ENCODE measurements at regions not wholly inside any gene's neighbourhood (a gene's known extent, or its start where the extent isn't known, plus 50 kb on each side); places are given as distances from the start of the nearest gene placed in this dataset.

DNA sequence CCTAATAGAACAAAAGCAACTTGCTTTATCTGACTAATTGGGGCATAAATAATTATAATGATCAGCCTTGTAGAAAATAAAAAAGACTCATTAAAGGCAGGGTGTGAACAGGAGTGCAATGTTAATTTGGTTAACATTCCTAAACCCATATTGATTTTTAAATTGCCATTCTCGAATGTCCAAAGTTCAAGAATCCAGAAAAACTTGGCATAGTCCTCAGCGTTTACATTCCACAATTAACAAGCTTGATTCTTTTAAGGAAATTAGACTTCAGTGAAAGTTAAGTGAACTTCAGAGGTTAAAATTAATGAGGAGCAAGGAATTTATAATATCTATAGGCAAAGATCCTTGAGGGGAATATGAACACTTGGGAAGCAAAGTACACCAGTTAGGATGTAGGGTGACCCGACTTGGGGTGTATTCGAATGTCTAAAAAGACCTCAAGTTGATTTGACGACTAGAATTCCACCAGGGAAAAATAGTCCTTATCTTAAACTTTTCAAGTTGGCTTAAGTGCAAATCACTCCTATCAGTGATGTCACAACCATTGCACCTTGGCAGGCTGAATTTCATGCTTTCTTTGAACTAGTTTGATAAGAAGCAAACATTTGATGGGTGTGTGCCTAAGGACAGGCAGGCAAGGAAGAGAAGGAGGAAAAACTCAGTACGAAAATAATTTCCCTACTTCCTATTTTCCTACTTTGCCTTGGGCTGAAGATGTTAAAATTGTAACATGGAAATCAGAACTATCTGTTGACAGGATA, 830.4 kb upstream of the COBL start:
- DNase-seq, result no peak
- intact Hi-C loops (cut with DNase I), result no loop called here

DNA sequence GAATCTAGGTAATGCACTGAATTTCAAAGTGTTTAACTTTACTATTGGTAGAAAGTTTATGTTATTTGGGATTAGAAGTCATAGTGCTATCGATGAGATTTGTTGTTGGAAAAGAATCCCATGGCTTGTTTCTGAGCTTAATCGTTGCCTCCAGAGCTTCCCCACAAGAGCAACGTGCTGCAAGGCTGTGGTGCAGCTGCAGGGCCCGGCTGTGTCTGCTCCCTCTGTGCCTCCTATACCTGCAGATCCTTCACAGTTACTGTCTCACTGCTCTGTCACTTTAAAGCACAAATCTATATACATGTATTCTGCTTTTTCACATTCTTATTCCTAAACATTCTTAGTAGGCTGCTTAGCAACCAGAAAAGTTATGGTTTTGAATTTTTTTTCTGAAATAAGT, 826.6 kb upstream of the COBL start:
- intact Hi-C loops (cut with DNase I), result no loop called here
- no peak for DNase-seq

DNA sequence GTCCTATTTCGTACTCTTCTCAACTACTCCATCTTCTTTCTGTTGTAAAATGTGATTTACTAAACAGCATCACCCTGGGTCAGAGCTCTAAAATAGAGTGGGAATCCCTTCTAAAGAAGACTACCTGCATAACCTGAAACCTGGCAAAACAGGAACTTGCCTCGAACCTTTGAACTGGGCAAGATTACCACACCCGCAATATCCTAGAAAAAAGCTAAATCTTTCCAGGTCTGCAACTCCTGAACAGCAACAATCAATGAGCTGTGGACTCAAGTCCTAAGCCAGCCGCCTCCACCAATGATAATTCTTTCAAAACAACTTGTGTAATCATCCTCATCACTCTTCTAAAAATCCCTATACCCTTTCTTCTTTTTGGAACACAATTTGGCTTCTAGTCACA, 824.2 kb upstream of the COBL start:
- intact Hi-C loops (cut with DNase I), result no loop called here
- DNase-seq, result no peak

DNA sequence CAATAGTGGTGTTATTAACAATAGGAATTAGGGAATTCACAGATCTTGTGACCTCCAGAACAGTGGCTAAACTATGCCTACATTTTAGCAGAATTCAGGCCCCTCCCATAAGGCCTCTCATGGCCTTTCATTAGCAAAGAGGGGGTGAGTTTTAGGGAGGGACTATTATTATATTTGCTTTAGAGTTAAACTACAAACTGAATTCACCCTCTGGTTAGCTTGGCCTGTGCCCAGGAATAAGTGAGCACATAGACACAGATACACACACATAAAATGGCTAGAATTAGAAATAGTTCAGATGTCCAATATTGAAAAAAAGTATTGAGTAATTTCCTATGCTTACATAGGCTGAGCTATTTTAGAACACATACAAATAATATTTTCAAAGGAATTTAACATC, 818.8 kb upstream of the COBL start:
- DNase-seq, result no peak
- intact Hi-C loops (cut with DNase I), result no loop called here

DNA sequence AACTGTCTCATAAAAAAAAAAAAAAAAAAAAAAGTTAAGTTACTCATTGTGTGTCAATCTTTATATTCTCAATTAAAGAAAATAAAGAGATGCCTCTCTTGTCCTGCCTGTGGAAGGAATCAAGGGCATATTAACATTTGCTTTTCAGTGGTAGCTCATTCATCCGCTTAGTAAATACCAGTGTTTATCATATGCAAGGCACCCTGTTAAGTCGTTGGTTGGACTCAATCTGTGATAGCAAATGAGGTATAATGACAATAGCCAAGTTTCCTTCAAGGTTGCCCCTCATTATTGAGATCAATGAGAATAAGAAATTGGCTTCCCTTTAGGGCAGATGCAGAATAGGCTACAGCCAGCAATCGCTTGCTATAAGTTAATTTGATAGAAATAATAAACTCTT, 812.7 kb upstream of the COBL start:
- no peak for DNase-seq
- intact Hi-C loops (cut with DNase I), result no loop called here

DNA sequence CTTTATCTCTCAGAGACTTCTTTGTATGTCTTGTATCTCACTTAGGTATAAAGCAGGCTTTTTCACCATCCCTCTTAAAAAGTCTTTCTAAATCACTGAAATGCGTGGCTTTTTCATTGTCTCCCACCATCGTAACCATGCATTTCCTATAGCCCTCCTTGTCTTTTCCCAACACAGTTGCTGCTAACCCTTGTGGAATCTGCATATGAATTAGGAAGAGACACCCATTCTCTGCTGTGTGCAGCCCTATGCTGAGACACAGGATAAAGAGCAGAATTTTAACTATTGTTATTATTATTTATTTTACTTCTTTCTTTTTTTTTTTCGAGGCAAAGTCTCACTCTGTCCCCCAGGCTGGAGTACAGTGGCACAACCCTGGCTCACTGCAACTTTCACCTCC, 804.3 kb upstream of the COBL start:
- no peak for DNase-seq
- intact Hi-C loops (cut with DNase I), result no loop called here

DNA sequence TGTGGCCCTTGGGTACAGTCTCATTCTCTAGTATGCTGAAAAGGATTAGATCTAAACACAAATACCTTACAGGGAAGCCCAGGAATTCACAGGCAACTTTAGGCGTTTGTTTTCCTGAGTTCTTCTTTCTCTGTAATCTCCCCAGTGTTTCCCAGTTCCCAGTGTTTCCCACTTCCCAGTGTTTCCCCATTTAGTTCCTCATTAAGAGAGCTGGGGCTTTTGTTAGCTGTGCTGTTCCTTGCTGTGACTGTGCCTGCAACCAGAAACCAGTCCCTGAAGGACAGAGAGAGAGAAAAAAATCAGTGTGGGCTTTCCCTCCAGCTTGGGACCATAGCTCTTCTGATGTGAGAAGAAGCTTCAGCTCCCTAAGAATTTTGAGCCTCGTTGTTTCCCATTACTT, 802.9 kb upstream of the COBL start:
- intact Hi-C loops (cut with DNase I), result no loop called here
- no peak for DNase-seq

DNA sequence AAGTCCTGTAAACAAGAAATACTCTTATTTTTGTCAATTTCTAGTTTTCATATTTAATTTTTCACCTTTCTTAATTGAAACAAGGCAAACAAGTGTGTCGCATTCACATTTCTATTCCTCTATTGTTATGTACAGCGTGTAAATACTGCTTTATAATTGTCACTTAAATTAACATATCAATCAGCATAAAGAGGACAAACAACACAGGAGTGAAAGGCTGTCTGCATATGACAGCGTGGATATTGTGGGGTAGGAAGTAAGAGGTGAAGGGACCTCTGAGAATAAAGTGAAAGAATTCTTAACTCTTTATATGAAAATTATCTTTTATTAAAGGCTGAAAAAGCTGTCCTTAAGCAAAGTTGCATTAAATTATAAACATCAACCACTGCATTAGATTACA, 797.9 kb upstream of the COBL start:
- intact Hi-C loops (cut with DNase I), result no loop called here
- DNase-seq, result no peak

DNA sequence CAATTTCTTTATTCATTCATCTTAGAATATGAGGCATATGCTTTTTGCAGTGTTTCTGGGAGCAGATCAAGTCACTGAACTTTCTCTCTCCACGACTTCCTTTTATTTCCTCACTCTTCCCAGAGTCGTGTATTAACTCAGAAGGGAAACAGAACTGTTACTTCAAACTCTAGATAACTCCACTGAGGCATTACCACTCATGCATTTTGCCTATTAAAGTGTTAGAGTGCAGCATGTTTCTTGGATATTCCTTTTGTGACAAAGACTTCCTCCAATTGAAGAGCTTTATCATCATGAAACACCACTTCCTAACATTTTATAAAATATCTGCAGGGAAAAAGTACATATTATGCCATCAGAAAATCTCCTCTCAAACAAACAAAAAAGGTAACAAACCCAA, 797.4 kb upstream of the COBL start:
- no peak for DNase-seq
- intact Hi-C loops (cut with DNase I), result no loop called here

DNA sequence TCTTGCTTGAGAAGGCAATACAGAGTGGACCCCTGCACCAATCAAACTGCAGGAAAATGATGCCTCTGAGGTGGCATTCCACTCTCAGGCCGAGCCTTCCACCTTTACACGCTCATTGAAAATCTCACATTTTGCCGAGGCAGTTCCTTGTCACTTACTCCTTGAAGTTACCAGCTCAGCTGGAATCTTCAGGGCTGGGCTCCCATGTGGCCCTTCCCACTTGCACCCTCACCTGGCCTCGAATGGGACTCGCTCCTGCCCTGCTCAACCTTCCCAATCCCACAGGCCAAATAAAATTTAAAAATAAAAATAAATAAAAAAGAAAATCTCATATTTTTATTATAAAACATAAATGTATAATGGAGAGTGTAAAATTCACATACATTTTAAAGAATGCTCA, 790.7 kb upstream of the COBL start:
- no peak for DNase-seq
- intact Hi-C loops (cut with DNase I), result no loop called here

DNA sequence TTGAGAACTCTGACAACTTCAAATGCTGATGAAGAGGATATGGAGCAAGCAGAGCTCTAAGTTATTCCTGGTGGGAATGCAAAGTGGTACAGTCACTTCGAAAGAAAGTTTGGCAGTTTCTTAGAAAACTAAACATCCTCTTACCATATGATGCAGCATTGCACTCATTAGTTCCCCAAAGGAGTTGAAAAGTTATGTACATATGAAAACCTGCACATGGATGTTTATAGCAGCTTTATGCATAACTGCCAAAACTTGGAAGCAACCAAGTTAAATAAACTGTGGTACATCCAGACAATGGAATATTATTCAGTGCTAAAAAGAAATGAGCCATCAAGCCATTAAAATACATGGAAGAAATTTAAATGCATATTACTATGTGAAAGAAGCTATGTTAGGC, 779.3 kb upstream of the COBL start:
- DNase-seq, result no peak

DNA sequence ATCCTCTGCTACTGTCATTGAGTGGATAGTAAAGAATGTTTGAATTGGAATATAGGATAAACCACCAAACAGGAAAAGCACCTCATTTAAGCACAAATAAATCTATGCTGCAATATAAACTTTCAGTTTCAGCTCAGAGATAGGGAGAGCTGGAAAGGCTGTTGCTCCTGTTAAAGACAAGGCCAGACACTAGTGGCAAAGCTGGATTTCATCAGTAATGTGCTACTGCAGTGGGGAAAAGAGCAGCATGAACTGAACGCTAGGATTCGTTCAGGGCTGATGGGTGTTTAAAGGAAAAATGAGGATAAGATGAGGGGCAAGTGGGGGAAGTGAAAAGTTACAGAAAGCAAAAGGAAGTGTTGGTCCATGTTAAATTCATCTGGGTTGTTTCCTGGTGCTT, 775.4 kb upstream of the COBL start:
- DNase-seq, result no peak
- intact Hi-C loops (cut with DNase I), result no loop called here

More for the DNA sequence above, 779.3 kb upstream of the COBL start:
- intact Hi-C loops (cut with DNase I), result no loop called here

DNA sequence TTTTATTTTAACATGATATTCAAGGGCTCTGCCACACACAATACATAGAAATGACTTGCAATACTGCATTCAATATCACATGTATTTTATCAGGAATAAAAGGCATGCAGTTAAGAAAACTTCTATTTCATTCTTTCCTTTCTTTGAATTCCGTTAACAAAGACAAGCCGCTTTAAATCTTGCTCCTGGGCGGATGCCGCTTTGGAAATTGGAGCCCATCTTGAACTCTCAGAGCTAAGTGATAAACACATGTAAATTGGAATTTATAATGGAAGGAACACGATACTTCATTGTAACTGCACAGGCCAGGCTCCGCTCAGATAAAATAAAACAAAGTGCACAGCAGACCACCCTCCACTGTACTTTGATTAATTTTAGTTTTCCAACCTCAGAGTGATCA, 774.5 kb upstream of the COBL start:
- DNase-seq, result no peak
- intact Hi-C loops (cut with DNase I), result no loop called here

DNA sequence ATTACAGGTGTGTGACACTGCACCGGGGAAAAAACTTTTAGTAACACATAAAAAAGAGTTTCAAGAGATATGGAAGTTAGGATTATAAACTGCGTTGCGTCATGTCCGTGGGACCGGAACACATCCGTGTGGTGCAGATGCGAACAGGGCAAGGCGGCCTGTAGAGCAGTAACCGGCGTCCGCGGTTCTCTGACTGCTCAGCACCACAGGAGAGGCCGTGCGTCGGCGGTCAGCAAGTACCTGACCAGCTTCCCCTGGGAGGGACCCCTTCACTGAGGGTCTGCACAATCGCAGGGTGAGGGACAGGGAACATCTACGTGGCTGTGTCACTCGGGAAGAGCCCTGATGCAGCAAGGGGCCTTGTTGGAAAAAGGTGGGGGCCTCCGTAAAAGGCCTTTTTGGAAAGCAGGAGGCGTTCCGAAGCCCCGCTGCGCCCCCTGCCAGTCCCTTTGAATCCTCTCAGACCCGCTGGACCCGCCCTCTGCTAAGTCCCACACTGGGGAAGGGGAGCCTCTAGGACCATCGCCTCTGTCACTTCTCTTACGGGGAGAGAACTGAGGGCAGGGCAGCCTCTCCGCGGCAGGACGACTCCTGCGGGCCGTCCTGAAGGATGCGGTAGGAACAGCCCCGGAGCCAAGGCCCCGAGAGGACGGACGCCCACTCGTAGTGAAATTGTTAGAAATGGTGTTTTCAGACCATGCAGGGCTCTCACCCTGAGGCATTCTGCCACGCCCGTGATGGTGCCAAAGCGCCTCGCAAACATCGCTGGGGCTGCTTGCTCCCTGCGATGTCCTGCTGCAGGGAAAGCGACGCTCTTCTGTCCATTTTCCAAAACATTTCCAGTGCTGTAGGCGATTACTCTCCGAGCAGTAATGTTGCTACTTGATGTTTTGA, 771.6 kb upstream of the COBL start:
- DNase-seq, result peak in 21 of 42 donors; percentile 2 to 47 (median 15)
- intact Hi-C loops (cut with DNase I), result no loop called here

DNA sequence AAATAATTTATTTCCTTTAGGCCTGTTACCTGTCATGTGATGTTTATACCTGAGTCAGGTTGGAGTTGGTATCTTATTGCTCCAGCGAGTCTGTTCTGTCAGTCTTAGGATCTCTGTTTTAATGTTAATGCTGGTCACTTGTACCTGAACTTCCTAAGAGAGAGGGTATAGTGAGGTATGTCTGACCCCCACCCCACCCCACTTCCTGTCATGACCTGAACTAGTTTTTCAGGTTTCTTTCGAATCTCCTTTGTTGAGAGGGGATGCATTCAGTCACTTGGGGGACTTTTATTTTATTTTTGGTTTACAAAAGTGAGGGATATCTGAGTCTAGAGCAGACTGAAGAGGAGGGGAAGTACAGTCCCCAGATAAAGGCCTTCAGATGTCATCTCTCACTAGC, 769.0 kb upstream of the COBL start:
- intact Hi-C loops (cut with DNase I), result no loop called here
- DNase-seq, result no peak

DNA sequence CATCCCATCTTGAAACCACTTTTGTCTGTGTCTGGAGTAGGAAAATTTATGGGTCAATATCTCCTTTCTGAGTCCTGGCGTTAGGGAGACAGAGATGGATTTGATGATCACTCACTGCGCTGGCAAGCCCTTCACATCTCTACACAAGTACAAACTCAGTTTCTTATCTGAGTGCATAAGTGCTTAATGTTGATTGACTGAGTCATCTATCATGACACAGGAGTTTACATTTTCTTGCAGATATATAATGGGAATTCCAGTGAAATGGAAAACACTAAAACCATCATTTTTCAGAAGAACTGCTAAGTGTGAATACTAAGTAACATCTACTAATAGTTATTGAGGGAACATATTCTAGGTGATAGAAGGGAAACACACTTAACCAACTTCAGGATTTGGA, 763.9 kb upstream of the COBL start:
- intact Hi-C loops (cut with DNase I), result no loop called here

DNA sequence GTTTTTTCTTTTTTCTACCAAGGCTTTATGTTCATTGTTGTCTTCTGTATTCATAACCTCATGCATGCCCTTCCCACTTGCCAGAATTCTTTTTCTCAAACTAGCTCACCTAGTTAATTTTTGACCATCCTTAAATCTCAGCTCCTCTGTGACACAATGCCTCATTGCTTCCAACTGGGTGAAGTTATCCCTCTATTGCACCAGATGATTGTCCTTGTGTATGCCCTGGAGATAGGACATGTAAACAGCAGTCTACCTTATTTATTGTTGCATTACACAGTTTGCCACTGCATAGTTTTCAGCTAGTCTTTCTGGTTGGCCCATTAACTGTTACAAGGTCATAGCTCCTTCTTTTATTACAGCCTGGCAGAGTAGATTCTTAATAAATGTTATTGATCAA, 763.1 kb upstream of the COBL start:
- intact Hi-C loops (cut with DNase I), result no loop called here

More for the DNA sequence above, 763.9 kb upstream of the COBL start:
- DNase-seq, result no peak

DNA sequence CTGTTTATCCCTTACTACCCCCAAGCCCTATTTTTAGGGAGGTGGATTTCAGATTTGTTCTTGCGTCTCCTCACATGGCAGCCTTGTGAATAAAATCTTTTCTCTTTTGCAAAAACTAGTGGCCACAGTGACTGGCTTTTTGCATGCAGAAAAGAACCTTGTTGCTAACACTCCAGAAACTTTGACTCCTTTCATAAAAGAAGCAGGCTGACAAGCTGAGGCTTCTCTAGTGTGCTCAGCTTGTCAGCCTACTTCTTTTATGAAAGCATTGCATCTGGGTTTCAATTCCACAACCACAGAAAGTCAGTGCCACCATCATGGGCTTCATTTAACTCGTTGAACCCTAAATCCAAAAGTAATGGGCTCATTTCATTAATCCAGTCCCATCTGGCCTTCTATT, 761.0 kb upstream of the COBL start:
- intact Hi-C loops (cut with DNase I), result no loop called here

More for the DNA sequence above, 763.1 kb upstream of the COBL start:
- no peak for DNase-seq

DNA sequence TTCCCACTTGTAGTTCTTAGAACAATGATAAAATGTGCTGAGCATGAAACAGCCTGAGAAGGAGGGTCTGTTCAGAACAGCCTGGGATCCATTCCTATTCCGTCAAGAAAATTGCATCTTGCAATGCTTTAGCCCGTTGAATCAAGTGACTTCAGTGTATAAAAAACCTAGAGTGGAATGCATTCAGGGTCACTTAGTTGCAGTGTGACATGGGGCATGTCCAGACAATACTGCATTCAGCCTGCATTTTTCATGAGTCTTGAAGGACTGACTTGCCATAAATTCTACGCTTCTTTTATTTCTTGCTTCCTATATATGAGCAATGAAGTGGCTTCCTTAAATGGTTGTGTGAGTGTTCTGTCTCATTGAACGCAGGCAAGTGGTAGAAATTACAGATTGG, 758.3 kb upstream of the COBL start:
- DNase-seq, result no peak
- intact Hi-C loops (cut with DNase I), result no loop called here

More for the DNA sequence above, 761.0 kb upstream of the COBL start:
- no peak for DNase-seq

DNA sequence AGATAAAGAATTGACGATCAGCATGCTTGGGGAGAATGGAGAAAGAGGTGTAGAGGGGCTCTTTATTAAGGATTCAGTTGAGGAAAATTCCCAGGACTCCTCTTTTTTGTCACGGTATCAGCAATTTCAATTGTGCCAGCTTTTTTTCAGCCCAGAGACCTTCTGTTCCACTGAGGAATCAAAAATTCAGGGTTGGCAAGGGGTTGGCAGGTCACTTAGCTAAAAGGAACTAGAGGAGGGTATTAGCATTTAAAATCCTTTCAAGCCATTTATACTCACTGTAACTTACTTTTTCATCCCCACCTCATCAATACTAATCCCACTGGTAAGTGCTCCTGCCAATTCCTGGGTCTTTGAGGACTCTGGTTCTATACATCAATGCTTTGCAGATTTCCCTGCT, 757.5 kb upstream of the COBL start:
- intact Hi-C loops (cut with DNase I), result no loop called here
- DNase-seq, result no peak

DNA sequence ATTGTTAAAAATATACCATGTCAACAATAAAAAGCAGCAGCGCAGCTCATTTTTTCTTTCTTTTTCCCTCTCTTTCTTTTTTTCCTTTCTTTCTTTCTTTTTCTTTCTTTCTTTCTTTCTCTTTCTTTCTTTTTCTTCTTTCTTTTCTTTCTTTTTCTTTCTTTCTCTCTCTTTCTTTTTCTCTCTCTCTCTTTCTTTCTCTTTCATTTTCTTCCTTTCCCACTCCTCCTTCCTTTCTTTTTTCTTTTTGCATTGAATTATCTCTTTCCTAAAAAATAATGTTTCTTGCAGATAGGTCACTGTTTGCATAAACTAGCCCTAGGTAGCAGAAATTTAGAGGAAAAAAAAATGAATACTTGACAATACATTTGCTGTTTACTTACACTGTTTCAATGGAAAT, 755.1 kb upstream of the COBL start:
- intact Hi-C loops (cut with DNase I), result no loop called here
- no peak for DNase-seq

Data from head of caudate nucleus (tissue), 42 donors.